ENCODE measurements at regions not wholly inside any gene's neighbourhood (a gene's known extent, or its start where the extent isn't known, plus 50 kb on each side); places are given as distances from the start of the nearest gene placed in this dataset.

DNA sequence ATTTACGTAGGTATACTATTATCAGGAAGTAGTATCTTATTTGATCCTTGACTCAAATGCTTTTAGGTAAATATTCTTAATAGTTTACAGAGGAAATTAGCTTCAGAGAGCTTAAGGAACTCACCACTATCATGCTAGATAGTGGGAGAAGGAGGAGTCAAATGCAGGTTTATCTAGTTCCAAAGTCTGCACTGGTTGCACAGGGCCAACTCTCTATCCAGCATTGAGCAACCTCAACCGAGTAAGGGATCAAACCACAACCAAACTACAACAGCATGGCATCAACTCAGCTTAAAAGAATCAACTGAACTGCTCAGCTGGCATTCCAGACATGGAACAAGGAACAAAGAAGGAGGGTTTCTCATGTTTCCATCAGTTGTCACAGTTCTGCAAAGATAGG is 306.0 kb downstream of the MAF start:
- H3K9me2 ChIP-seq (ENCODE audit: insufficient read depth, low read length), result no peaks in the 10 kb centered on the region
- no peaks in the 10 kb centered on the region for H3K36me3 ChIP-seq (ENCODE audit: insufficient read depth, low read length)
- no peaks in the 10 kb centered on the region for H3K79me2 ChIP-seq (ENCODE audit: insufficient read depth, low read depth, low read length)
- no peak for TF ChIP-seq EZH2phosphoT487 (IDR thresholded peaks at IDR 0.05; ENCODE audit: borderline replicate concordance, low read depth, low read length)
- TF ChIP-seq, protein P1, sequence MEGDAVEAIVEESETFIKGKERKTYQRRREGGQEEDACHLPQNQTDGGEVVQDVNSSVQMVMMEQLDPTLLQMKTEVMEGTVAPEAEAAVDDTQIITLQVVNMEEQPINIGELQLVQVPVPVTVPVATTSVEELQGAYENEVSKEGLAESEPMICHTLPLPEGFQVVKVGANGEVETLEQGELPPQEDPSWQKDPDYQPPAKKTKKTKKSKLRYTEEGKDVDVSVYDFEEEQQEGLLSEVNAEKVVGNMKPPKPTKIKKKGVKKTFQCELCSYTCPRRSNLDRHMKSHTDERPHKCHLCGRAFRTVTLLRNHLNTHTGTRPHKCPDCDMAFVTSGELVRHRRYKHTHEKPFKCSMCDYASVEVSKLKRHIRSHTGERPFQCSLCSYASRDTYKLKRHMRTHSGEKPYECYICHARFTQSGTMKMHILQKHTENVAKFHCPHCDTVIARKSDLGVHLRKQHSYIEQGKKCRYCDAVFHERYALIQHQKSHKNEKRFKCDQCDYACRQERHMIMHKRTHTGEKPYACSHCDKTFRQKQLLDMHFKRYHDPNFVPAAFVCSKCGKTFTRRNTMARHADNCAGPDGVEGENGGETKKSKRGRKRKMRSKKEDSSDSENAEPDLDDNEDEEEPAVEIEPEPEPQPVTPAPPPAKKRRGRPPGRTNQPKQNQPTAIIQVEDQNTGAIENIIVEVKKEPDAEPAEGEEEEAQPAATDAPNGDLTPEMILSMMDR (conservative IDR thresholded peaks at IDR 0.05; ENCODE audit: low read length), result no peak
- POLR2A ChIA-PET, result interaction anchor here (0.6 kb wide), 1 partner anchor 1330 kb away, joined by 3 read pairs; no protein-coding TSS in a partner anchor
- H3K27ac ChIP-seq (ENCODE audit: low read depth, low read length, poor library complexity, severe bottlenecking), result no peak overlapping the region
- H3K4me1 ChIP-seq (ENCODE audit: insufficient read depth, low read length, poor library complexity, severe bottlenecking), result no peaks in the 10 kb centered on the region
- H3K9me3 ChIP-seq (ENCODE audit: low read length), result no peaks in the 10 kb centered on the region
- no peak for DNase-seq (ENCODE audit: low spot score)
- no TSS peak for BruUV-seq (replicated peaks)
- H2AFZ ChIP-seq (ENCODE audit: low read length), result no peak overlapping the region
- CTCF ChIA-PET (ENCODE audit: unreplicated experiment), result no interaction called here
- no peak overlapping the region for H3K4me3 ChIP-seq (ENCODE audit: low read depth, low read length, poor library complexity, severe bottlenecking)
- intact Hi-C loops (cut with micrococcal nuclease; ENCODE audit: unreplicated experiment), result no loop called here
- no peaks in the 10 kb centered on the region for H4K20me1 ChIP-seq (ENCODE audit: insufficient read depth, low read length)
- no peak overlapping the region for H3K4me2 ChIP-seq (ENCODE audit: low read length)

DNA sequence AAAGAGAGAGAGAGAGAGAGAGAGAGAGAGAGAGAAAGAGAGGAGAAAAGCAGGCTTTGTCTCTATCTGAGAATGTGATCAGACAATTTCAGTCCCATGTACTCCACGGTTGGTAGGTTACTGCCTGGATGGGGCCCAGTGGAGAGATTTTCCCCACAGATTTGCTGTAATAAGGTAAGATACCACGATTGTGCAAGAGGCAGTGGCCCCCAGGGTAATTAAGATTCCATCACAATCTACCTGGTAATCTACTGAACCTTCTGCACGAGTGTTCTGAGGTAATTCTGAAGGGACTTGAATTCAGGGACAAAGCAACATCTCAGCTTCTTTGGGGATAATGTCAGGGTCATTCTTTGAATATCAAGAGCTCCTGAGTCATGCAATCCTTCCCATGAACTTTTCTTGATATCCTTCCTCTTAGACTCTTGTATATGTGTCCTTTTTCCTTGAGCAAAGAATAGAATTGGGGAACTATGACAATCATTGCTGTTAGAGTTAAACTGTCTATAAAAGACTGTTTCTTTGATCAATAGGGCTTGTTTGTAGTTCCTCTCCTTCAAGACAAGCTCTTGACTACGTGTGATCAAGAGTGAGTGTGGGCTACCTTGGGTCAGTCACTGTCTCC is 306.6 kb downstream of the MAF start:
- H2AFZ ChIP-seq (ENCODE audit: low read length), result no peak overlapping the region
- H4K20me1 ChIP-seq (ENCODE audit: insufficient read depth, low read length), result no peaks in the 10 kb centered on the region
- DNase-seq (ENCODE audit: low spot score), result no peak
- no peaks in the 10 kb centered on the region for H3K4me1 ChIP-seq (ENCODE audit: insufficient read depth, low read length, poor library complexity, severe bottlenecking)
- POLR2A ChIA-PET, result no interaction called here
- BruUV-seq (replicated peaks), result no TSS peak
- intact Hi-C loops (cut with micrococcal nuclease; ENCODE audit: unreplicated experiment), result no loop called here
- TF ChIP-seq, protein P1 (conservative IDR thresholded peaks at IDR 0.05; ENCODE audit: low read length), result no peak
- TF ChIP-seq EZH2phosphoT487 (IDR thresholded peaks at IDR 0.05; ENCODE audit: borderline replicate concordance, low read depth, low read length), result no peak
- no peaks in the 10 kb centered on the region for H3K79me2 ChIP-seq (ENCODE audit: insufficient read depth, low read depth, low read length)
- H3K36me3 ChIP-seq (ENCODE audit: insufficient read depth, low read length), result no peaks in the 10 kb centered on the region
- H3K4me2 ChIP-seq (ENCODE audit: low read length), result no peak overlapping the region
- no peaks in the 10 kb centered on the region for H3K9me3 ChIP-seq (ENCODE audit: low read length)
- CTCF ChIA-PET (ENCODE audit: unreplicated experiment), result no interaction called here
- no peak overlapping the region for H3K27ac ChIP-seq (ENCODE audit: low read depth, low read length, poor library complexity, severe bottlenecking)
- H3K4me3 ChIP-seq (ENCODE audit: low read depth, low read length, poor library complexity, severe bottlenecking), result no peak overlapping the region
- no peaks in the 10 kb centered on the region for H3K9me2 ChIP-seq (ENCODE audit: insufficient read depth, low read length)

DNA sequence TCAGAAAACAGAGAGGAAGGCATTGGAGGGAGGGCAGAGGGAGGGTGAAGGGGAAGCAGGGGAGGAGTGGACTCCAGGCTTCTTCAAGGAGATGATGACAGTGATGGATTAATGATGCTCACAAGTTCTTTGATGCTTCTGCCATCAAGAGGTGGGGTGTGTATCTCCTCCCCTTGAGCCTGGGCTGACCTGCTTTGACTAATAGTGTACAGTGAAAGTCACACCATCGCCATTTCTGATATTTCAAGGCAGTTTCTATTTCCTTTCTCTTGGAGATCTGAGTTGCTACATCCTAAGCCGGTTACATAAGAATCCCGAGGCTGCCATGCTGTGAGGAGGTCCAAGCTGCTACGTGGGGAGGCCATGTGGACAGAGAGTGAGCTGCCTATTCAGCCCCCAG is 312.5 kb downstream of the MAF start:
- ChIA-PET POLR2A (no interaction called here), CTCF (ENCODE audit: unreplicated experiment) (no interaction called here)
- peak overlapping the region; percentile 57 for H3K4me2 ChIP-seq (ENCODE audit: low read length)
- no TSS peak for BruUV-seq (replicated peaks)
- H2AFZ ChIP-seq (ENCODE audit: low read length), result peak overlapping the region; percentile 32; the same call in 1 of the 2 replicates
- no peaks in the 10 kb centered on the region for H3K9me3 ChIP-seq (ENCODE audit: low read length)
- no peaks in the 10 kb centered on the region for H3K79me2 ChIP-seq (ENCODE audit: insufficient read depth, low read depth, low read length)
- TF ChIP-seq EZH2phosphoT487 (IDR thresholded peaks at IDR 0.05; ENCODE audit: borderline replicate concordance, low read depth, low read length), result no peak
- TF ChIP-seq, protein P1 (conservative IDR thresholded peaks at IDR 0.05; ENCODE audit: low read length), result no peak
- no peaks in the 10 kb centered on the region for H3K9me2 ChIP-seq (ENCODE audit: insufficient read depth, low read length)
- intact Hi-C loops (cut with micrococcal nuclease; ENCODE audit: unreplicated experiment), result no loop called here
- DNase-seq (ENCODE audit: low spot score), result peak; percentile 58
- H3K27ac ChIP-seq (ENCODE audit: low read depth, low read length, poor library complexity, severe bottlenecking), result peak overlapping the region; percentile 71
- peaks cover 55% of the 10 kb centered on the region for H3K4me1 ChIP-seq (ENCODE audit: insufficient read depth, low read length, poor library complexity, severe bottlenecking)
- no peaks in the 10 kb centered on the region for H3K36me3 ChIP-seq (ENCODE audit: insufficient read depth, low read length)
- peak overlapping the region; percentile 39 for H3K4me3 ChIP-seq (ENCODE audit: low read depth, low read length, poor library complexity, severe bottlenecking)
- no peaks in the 10 kb centered on the region for H4K20me1 ChIP-seq (ENCODE audit: insufficient read depth, low read length)
